ENCODE measurements at regions not wholly inside any gene's neighbourhood (a gene's known extent, or its start where the extent isn't known, plus 50 kb on each side); places are given as distances from the start of the nearest gene placed in this dataset.

DNA sequence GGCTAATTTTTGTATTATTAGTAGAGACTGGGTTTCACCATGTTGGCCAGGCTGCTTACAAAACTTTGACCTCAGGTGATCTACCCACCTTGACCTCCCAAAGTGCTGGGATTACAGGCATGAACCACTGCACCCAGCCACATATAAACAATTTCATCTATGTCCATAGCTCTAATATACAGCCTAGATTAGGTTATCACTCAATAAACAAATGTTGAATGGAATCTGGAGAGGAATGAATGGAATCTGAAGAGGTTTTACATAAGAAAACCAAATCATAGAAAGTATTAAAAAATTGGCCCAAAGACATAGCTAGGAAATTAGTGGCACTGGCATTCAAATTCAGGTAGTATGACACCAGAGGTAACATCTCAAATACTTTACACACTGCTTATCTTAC is 1401.4 kb upstream of the TENM4 start:
- no peak overlapping the region for H2BK120ac ChIP-seq (ENCODE audit: low read depth, low read length, poor library complexity, severe bottlenecking)
- H3K27me3 Mint-ChIP-seq (ENCODE audit: low read depth): no peaks in the 10 kb centered on the region
- no peaks in the 10 kb centered on the region for H3K27me3 ChIP-seq (ENCODE audit: insufficient read depth, low read length)
- H2AFZ ChIP-seq (ENCODE audit: low read length): no peak overlapping the region
- H3K56ac ChIP-seq (ENCODE audit: insufficient read length, low read depth, low read length): no peak overlapping the region
- no peaks in the 10 kb centered on the region for H3K4me1 ChIP-seq (ENCODE audit: insufficient read depth, low read length)
- DNase-seq: no peak
- H2BK20ac ChIP-seq (ENCODE audit: low read depth, low read length, poor library complexity, severe bottlenecking): no peak overlapping the region
- H3K23ac ChIP-seq (ENCODE audit: insufficient read length, low read depth, low read length): no peak overlapping the region
- no peak overlapping the region for H3T11ph ChIP-seq (ENCODE audit: low read length)
- no peak overlapping the region for H4K91ac ChIP-seq (ENCODE audit: insufficient read length, low read depth, low read length)
- H3K9me3 Mint-ChIP-seq: no peaks in the 10 kb centered on the region
- no peak overlapping the region for H2BK15ac ChIP-seq (ENCODE audit: low read depth, low read length)
- H4K5ac ChIP-seq (ENCODE audit: insufficient read length, low read depth, low read length): no peak overlapping the region
- H3K14ac ChIP-seq (ENCODE audit: insufficient read depth, low read length): no peak overlapping the region
- no peaks in the 10 kb centered on the region for H3K23me2 ChIP-seq (ENCODE audit: insufficient read length, low read depth, low read length, poor library complexity, severe bottlenecking)
- no peak overlapping the region for H3K27ac ChIP-seq (ENCODE audit: insufficient read length, low read depth, low read length)
- H2AK5ac ChIP-seq (ENCODE audit: insufficient read length, low read length): no peak overlapping the region
- H3K79me1 ChIP-seq (ENCODE audit: insufficient read depth, low read depth, low read length, poor library complexity, severe bottlenecking): no peaks in the 10 kb centered on the region
- H3K9me3 ChIP-seq (ENCODE audit: control insufficient read depth, low read depth, low read length): no peaks in the 10 kb centered on the region
- no peak overlapping the region for H3K4ac ChIP-seq (ENCODE audit: low read depth, low read length)
- no peaks in the 10 kb centered on the region for H3K36me3 Mint-ChIP-seq (ENCODE audit: insufficient read depth in 1 of 3, low read depth in 3 of 3)
- no peak overlapping the region for H3K4me2 ChIP-seq (ENCODE audit: insufficient read depth, insufficient read length, low read length)
- no peaks in the 10 kb centered on the region for H4K20me1 ChIP-seq (ENCODE audit: control insufficient read depth, insufficient read depth, insufficient read length)
- no peak overlapping the region for H2BK12ac ChIP-seq (ENCODE audit: insufficient read length, low read depth, low read length)
- no peak overlapping the region for H4K8ac ChIP-seq (replicated peaks; ENCODE audit: insufficient read length, low read depth, low read length)
- no peak overlapping the region for H3K9ac ChIP-seq (ENCODE audit: extremely low read depth, insufficient read length, low read length)
- no peak overlapping the region for H3K18ac ChIP-seq (ENCODE audit: insufficient read length, low read depth, low read length)
- H3K79me2 ChIP-seq (ENCODE audit: insufficient read depth, low read length): no peaks in the 10 kb centered on the region
- no peaks in the 10 kb centered on the region for H3K4me1 Mint-ChIP-seq
- no peak overlapping the region for H3K4me3 Mint-ChIP-seq
- TF ChIP-seq, protein P1, sequence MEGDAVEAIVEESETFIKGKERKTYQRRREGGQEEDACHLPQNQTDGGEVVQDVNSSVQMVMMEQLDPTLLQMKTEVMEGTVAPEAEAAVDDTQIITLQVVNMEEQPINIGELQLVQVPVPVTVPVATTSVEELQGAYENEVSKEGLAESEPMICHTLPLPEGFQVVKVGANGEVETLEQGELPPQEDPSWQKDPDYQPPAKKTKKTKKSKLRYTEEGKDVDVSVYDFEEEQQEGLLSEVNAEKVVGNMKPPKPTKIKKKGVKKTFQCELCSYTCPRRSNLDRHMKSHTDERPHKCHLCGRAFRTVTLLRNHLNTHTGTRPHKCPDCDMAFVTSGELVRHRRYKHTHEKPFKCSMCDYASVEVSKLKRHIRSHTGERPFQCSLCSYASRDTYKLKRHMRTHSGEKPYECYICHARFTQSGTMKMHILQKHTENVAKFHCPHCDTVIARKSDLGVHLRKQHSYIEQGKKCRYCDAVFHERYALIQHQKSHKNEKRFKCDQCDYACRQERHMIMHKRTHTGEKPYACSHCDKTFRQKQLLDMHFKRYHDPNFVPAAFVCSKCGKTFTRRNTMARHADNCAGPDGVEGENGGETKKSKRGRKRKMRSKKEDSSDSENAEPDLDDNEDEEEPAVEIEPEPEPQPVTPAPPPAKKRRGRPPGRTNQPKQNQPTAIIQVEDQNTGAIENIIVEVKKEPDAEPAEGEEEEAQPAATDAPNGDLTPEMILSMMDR (conservative IDR thresholded peaks at IDR 0.05): no peak
- no peak overlapping the region for H2BK5ac ChIP-seq (ENCODE audit: insufficient read length, low read length)
- H3K27ac Mint-ChIP-seq: no peak overlapping the region

Measured in H9 (cell line).